ENCODE measurements at regions not wholly inside any gene's neighbourhood (a gene's known extent, or its start where the extent isn't known, plus 50 kb on each side); places are given as distances from the start of the nearest gene placed in this dataset.

- Histone ChIP-seq H3K27me3 (no peaks in the 10 kb centered on the region), H3K4me3 (no peak overlapping the region), H3K9me3 (no peaks in the 10 kb centered on the region), H3K27ac (no peak overlapping the region), H3K4me1 (no peaks in the 10 kb centered on the region), H3K36me3 (no peaks in the 10 kb centered on the region)
- TF ChIP-seq CTCF (IDR thresholded peaks at IDR 0.05): no peak
- intact Hi-C loops (cut with DNase I): no loop called here
- no peak for DNase-seq (ENCODE audit: low spot score in 2 of 2)
Measured at GRCh38 chr6:98672681-98673475, 161.5 kb upstream of the POU3F2 start.

DNA sequence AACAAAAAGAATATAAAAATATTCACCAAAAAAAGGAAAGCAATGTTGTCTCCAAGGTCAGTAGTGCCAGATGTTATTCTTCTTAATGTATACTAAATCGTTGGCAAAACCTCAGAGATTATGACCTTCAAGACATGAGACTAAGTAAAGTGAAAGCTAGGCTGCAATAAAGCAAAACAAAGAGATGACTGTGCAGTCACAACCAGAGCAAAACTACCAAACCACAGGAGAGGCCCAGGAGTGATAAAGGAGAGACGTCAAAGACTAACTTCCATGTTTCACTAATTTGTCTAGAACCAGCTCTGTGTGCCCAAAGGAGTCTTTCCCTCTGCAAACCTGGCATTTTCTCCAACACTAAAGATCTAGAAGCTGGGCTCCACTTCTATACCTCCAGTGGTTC, 155.9 kb upstream of the POU3F2 start:
- TF ChIP-seq CTCF (IDR thresholded peaks at IDR 0.05): no peak
- H3K4me3 ChIP-seq: no peak overlapping the region
- no peaks in the 10 kb centered on the region for H3K27me3 ChIP-seq
- no peaks in the 10 kb centered on the region for H3K36me3 ChIP-seq
- intact Hi-C loops (cut with DNase I): no loop called here
- no peaks in the 10 kb centered on the region for H3K4me1 ChIP-seq
- DNase-seq (ENCODE audit: low spot score in 2 of 2): no peak
- H3K9me3 ChIP-seq: no peaks in the 10 kb centered on the region
- no peak overlapping the region for H3K27ac ChIP-seq

DNA sequence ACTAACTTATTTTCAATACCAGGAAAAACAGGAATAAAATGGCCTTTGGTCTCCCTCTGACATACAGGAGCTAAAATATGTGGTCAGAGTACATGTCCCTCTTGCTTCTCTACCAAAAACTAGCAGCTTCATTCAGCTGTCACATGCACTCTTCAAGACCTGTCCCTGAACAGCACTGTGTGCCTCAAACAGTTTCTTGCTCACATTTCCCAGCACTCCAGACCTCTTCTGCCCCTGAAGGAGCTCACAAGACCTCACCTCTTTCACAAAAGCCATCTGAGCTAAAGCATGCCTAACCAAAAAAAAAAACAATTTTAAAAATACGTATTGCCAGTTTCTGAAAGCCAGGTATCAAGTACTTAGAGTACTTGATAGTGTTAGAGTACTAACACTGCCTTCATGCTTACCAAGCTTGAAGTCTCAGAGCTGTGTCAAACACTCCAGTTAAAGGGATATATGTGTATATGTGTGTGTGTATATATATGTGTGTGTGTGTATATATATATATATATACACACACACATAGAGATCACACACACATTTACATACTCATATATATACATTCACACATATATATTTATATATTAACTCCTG, 148.3 kb upstream of the POU3F2 start:
- no peaks in the 10 kb centered on the region for H3K36me3 ChIP-seq
- no peaks in the 10 kb centered on the region for H3K27me3 ChIP-seq
- no peak overlapping the region for H3K27ac ChIP-seq
- intact Hi-C loops (cut with DNase I): no loop called here
- DNase-seq (ENCODE audit: low spot score in 2 of 2): no peak
- H3K9me3 ChIP-seq: no peaks in the 10 kb centered on the region
- H3K4me3 ChIP-seq: no peak overlapping the region
- TF ChIP-seq CTCF (IDR thresholded peaks at IDR 0.05): no peak
- H3K4me1 ChIP-seq: no peaks in the 10 kb centered on the region

DNA sequence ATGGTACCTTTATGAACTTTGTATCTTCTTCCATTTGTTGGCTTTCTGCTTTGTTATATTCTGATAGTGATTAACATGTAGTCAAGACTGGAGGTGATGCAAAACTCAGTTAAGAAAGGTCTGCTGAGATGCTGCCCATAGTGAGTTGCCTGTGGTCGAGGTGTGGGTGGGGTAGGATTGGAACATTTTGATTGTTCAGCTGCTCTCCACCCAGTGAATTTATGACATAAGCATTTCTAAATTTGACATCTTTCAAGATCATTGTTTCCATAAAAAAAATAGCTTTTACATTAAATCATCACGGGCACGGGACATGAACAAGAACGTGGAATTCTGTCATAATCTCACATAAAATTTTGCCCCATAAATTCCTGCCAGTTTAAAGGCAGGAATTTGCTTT, 146.6 kb upstream of the POU3F2 start:
- no peak for TF ChIP-seq CTCF (IDR thresholded peaks at IDR 0.05)
- Histone ChIP-seq H3K9me3 (no peaks in the 10 kb centered on the region), H3K4me3 (no peak overlapping the region), H3K4me1 (no peaks in the 10 kb centered on the region), H3K27me3 (no peaks in the 10 kb centered on the region), H3K27ac (no peak overlapping the region), H3K36me3 (no peaks in the 10 kb centered on the region)
- intact Hi-C loops (cut with DNase I): no loop called here
- no peak for DNase-seq (ENCODE audit: low spot score in 2 of 2)

GRCh38 chr6:98695091-98695801, 139.1 kb upstream of the POU3F2 start:
- no peak overlapping the region for H3K4me3 ChIP-seq
- no peak for DNase-seq (ENCODE audit: low spot score in 2 of 2)
- no peak for TF ChIP-seq CTCF (IDR thresholded peaks at IDR 0.05)
- no peak overlapping the region for H3K27ac ChIP-seq
- no peaks in the 10 kb centered on the region for H3K9me3 ChIP-seq
- no peaks in the 10 kb centered on the region for H3K27me3 ChIP-seq
- intact Hi-C loops (cut with DNase I): no loop called here
- no peaks in the 10 kb centered on the region for H3K4me1 ChIP-seq
- H3K36me3 ChIP-seq: no peaks in the 10 kb centered on the region
